Type B pancreatic cell (in vitro differentiated cells): ENCODE measurements at regions not wholly inside any gene's neighbourhood (a gene's known extent, or its start where the extent isn't known, plus 50 kb on each side); places are given as distances from the start of the nearest gene placed in this dataset.

Experiments used
- DNase-seq: peaks from one replicate; pipeline ENCODE4 v3.0.0; 2021; ENCODE audit warnings: mixed read lengths; ENCODE audit not compliant: unreplicated experiment; ENCODE audit errors: extremely low spot score
- H3K27ac Mint-ChIP-seq: 2 replicates; pipeline ENCODE4 v1.8.0; 2021; ENCODE audit warnings: mild to moderate bottlenecking, mixed read lengths
- H3K27me3 Mint-ChIP-seq: 2 replicates; pipeline ENCODE4 v1.8.0; 2021; ENCODE audit warnings: mixed read lengths
- H3K36me3 Mint-ChIP-seq: 2 replicates; pipeline ENCODE4 v1.8.0; 2021; ENCODE audit warnings: mixed read lengths
- H3K4me1 Mint-ChIP-seq: one replicate; pipeline ENCODE4 v1.8.0; 2021; ENCODE audit warnings: mixed read lengths; ENCODE audit not compliant: unreplicated experiment
- H3K4me3 Mint-ChIP-seq: 2 replicates; pipeline ENCODE4 v1.8.0; 2021; ENCODE audit warnings: mild to moderate bottlenecking, mixed read lengths
- H3K9me3 Mint-ChIP-seq: 2 replicates; pipeline ENCODE4 v1.8.0; 2021; ENCODE audit warnings: mixed read lengths
- TF ChIP-seq, protein P1 (sequence below): fragments of 200-600 bp; sonication (generic); conservative IDR thresholded peaks from 2 replicates; pipeline ENCODE4 v1.5.0; 2021; ENCODE audit warnings: antibody characterized with exemption, mild to moderate bottlenecking

GRCh38 chr21:35303085-35303484 is 254.0 kb upstream of the RUNX1 start:
- no peak for DNase-seq
- no peak overlapping the region for H3K4me3 Mint-ChIP-seq

DNA sequence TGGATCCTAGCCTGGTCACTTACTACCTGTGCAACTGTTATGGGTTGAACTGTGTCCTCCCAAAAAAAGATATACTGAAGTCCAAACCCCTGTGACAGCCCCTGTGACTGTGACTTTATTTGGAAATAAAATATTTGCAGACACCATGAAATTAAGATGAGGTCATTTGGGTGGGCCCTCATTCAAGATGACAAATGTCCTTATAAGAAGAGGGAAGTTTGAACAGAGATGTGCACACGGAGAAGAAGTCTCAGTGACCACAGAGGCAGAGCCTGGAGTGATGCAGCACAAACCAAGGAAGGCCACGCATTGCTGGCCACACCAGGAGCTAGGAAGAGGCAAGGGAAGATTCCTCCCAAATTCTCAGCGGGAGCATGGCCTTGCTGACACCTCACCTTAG is 249.7 kb upstream of the RUNX1 start:
- TF ChIP-seq, protein P1, sequence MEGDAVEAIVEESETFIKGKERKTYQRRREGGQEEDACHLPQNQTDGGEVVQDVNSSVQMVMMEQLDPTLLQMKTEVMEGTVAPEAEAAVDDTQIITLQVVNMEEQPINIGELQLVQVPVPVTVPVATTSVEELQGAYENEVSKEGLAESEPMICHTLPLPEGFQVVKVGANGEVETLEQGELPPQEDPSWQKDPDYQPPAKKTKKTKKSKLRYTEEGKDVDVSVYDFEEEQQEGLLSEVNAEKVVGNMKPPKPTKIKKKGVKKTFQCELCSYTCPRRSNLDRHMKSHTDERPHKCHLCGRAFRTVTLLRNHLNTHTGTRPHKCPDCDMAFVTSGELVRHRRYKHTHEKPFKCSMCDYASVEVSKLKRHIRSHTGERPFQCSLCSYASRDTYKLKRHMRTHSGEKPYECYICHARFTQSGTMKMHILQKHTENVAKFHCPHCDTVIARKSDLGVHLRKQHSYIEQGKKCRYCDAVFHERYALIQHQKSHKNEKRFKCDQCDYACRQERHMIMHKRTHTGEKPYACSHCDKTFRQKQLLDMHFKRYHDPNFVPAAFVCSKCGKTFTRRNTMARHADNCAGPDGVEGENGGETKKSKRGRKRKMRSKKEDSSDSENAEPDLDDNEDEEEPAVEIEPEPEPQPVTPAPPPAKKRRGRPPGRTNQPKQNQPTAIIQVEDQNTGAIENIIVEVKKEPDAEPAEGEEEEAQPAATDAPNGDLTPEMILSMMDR, result no peak
- Mint-ChIP-seq H3K4me3 (no peak overlapping the region), H3K9me3 (no peaks in the 10 kb centered on the region), H3K27ac (no peak overlapping the region), H3K27me3 (no peaks in the 10 kb centered on the region), H3K36me3 (no peaks in the 10 kb centered on the region), H3K4me1 (peaks cover 11% of the 10 kb centered on the region)
- no peak for DNase-seq

More at GRCh38 chr21:35303085-35303484, 254.0 kb upstream of the RUNX1 start:
- no peak overlapping the region for H3K27ac Mint-ChIP-seq
- no peaks in the 10 kb centered on the region for H3K4me1 Mint-ChIP-seq
- H3K27me3 Mint-ChIP-seq, result peaks cover 4% of the 10 kb centered on the region
- TF ChIP-seq, protein P1, result no peak
- no peaks in the 10 kb centered on the region for H3K36me3 Mint-ChIP-seq
- peaks cover under 1% of the 10 kb centered on the region for H3K9me3 Mint-ChIP-seq

DNA sequence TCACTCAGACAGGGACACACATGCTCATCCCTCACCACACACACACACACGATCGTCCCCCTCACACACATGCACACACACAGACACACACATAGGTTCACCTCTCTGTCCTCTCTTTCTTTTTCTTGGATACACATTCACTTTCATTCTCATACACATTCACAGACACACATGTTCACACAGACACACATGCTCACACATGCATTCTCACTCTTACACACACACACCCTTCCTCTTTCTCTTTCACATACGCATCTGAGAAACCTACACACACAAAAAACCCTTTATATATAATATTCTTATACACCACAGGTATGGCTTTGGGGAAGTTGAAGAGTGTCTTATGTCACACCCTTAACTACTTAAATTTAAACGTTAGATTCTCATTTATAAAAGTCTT is 248.6 kb upstream of the RUNX1 start:
- H3K9me3 Mint-ChIP-seq, result no peaks in the 10 kb centered on the region
- no peaks in the 10 kb centered on the region for H3K27me3 Mint-ChIP-seq
- no peak overlapping the region for H3K4me3 Mint-ChIP-seq
- no peak for DNase-seq
- no peaks in the 10 kb centered on the region for H3K36me3 Mint-ChIP-seq
- peaks cover 11% of the 10 kb centered on the region for H3K4me1 Mint-ChIP-seq
- H3K27ac Mint-ChIP-seq, result no peak overlapping the region
- TF ChIP-seq, protein P1, result no peak

DNA sequence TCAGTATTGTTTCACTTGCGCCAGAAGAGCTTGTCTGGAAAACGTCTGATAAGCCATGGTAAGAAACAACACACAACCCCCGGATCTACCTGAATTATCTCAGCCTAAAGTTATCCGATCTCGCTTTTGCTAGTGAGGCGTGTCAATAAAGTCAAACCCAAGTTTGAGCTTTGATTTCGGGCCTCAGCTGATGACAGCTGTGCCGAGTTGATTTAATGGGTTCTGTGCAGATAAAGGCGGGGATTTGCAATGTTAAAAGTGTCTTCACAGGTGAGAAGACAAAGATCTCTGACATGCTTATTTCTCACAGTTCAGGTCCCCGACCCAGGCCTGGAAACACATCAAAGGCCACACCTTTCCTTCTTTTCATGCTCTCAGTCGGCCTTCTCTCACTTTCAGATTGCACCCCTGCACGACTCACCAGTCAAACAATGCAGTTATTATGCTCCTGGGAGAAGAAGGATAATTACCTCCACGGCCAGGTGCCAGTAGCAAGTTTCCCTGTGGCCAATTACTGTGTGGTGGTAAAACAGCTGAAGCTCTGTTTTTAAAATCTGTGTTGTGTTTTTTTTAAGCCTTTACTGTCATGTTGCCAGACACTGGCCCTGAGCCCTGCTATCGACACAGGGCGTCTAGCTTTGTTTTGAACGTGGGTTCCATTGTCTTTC is 245.3 kb upstream of the RUNX1 start:
- Mint-ChIP-seq H3K4me3 (peak overlapping the region; percentile 40), H3K36me3 (no peaks in the 10 kb centered on the region), H3K9me3 (no peaks in the 10 kb centered on the region), H3K4me1 (peaks cover 11% of the 10 kb centered on the region), H3K27ac (peak overlapping the region; percentile 39), H3K27me3 (no peaks in the 10 kb centered on the region)
- no peak for DNase-seq
- TF ChIP-seq, protein P1, result no peak

- peaks cover 4% of the 10 kb centered on the region for H3K36me3 Mint-ChIP-seq
- H3K4me1 Mint-ChIP-seq, result peaks cover 11% of the 10 kb centered on the region
- H3K9me3 Mint-ChIP-seq, result peaks cover 4% of the 10 kb centered on the region
- no peaks in the 10 kb centered on the region for H3K27me3 Mint-ChIP-seq
- TF ChIP-seq, protein P1, result no peak
- no peak overlapping the region for H3K27ac Mint-ChIP-seq
- DNase-seq, result no peak
- no peak overlapping the region for H3K4me3 Mint-ChIP-seq
Measured at GRCh38 chr21:35291973-35292627, 243.0 kb upstream of the RUNX1 start.
